ENCODE measurements at regions not wholly inside any gene's neighbourhood (a gene's known extent, or its start where the extent isn't known, plus 50 kb on each side); places are given as distances from the start of the nearest gene placed in this dataset.

DNA sequence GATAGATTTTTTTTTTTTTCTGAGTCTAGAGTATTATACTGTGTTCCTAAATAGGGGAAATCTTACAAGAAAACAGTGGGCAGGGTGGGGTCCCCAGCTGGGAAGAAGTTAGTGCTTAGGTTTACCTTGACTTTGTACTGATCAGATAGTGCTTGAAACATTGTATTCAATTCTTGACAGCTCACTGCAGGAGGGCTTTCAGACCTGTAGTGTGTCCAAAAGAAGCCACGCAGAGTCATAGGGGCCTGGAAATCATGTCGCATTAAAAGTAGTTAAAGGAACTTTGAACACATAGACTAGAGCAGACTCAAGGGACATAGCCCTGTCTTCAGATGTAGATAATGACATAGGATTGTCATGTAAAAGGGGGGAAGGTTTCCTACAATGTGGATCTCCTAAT lies 215.4 kb upstream of the NR4A3 start:
- no peak for TF ChIP-seq POLR2A (IDR thresholded peaks at IDR 0.05)
- TF ChIP-seq, protein P1, sequence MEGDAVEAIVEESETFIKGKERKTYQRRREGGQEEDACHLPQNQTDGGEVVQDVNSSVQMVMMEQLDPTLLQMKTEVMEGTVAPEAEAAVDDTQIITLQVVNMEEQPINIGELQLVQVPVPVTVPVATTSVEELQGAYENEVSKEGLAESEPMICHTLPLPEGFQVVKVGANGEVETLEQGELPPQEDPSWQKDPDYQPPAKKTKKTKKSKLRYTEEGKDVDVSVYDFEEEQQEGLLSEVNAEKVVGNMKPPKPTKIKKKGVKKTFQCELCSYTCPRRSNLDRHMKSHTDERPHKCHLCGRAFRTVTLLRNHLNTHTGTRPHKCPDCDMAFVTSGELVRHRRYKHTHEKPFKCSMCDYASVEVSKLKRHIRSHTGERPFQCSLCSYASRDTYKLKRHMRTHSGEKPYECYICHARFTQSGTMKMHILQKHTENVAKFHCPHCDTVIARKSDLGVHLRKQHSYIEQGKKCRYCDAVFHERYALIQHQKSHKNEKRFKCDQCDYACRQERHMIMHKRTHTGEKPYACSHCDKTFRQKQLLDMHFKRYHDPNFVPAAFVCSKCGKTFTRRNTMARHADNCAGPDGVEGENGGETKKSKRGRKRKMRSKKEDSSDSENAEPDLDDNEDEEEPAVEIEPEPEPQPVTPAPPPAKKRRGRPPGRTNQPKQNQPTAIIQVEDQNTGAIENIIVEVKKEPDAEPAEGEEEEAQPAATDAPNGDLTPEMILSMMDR (IDR thresholded peaks at IDR 0.05): no peak
